Skeletal muscle satellite cell (primary cell): ENCODE measurements at regions not wholly inside any gene's neighbourhood (a gene's known extent, or its start where the extent isn't known, plus 50 kb on each side); places are given as distances from the start of the nearest gene placed in this dataset.

Experiments used
- H3K27me3 ChIP-seq: 2 replicates; pipeline ENCODE4 v1.7.0; 2013; ENCODE audit warnings: low read length; ENCODE audit not compliant: control insufficient read depth, insufficient read depth
- H3K36me3 ChIP-seq: 2 replicates; pipeline ENCODE4 v1.7.0; 2013; ENCODE audit warnings: mild to moderate bottlenecking, control low read depth, low read length; ENCODE audit not compliant: insufficient read depth
- H3K4me1 ChIP-seq: 2 replicates; pipeline ENCODE4 v1.7.0; 2013; ENCODE audit warnings: low read length; ENCODE audit not compliant: control insufficient read depth, insufficient read depth
- H3K4me2 ChIP-seq: 2 replicates; pipeline ENCODE4 v1.7.0; 2013; ENCODE audit warnings: mild to moderate bottlenecking, low read length
- H3K4me3 ChIP-seq: 2 replicates; pipeline ENCODE4 v1.7.0; 2013; ENCODE audit warnings: low read length
- H3K9ac ChIP-seq: 2 replicates; pipeline ENCODE4 v1.7.0; 2013; ENCODE audit warnings: mild to moderate bottlenecking, low read depth, low read length, moderate library complexity
- H3K9me3 ChIP-seq: replicated peaks from 2 replicates; pipeline ENCODE4 v1.7.0; 2013; ENCODE audit warnings: mild to moderate bottlenecking, control low read depth, low read length

- Histone ChIP-seq H3K4me3 (no peak overlapping the region), H3K27me3 (no peaks in the 10 kb centered on the region), H3K4me2 (no peak overlapping the region), H3K4me1 (no peaks in the 10 kb centered on the region), H3K9ac (no peak overlapping the region), H3K36me3 (no peaks in the 10 kb centered on the region), H3K9me3 (no peaks in the 10 kb centered on the region)
These were observed 158.8 kb upstream of the GADL1 start for GRCh38 chr3:31053299-31053698.

GRCh38 chr3:31054032-31054431 is 159.6 kb upstream of the GADL1 start:
- Histone ChIP-seq H3K4me3 (no peak overlapping the region), H3K4me1 (no peaks in the 10 kb centered on the region)

GRCh38 chr3:31055757-31056156 is 161.3 kb upstream of the GADL1 start:
- no peaks in the 10 kb centered on the region for H3K36me3 ChIP-seq
- H3K4me1 ChIP-seq: no peaks in the 10 kb centered on the region
- H3K9ac ChIP-seq: no peak overlapping the region
- no peaks in the 10 kb centered on the region for H3K27me3 ChIP-seq
- no peaks in the 10 kb centered on the region for H3K9me3 ChIP-seq
- H3K4me3 ChIP-seq: no peak overlapping the region
- H3K4me2 ChIP-seq: no peak overlapping the region

More at GRCh38 chr3:31054032-31054431, 159.6 kb upstream of the GADL1 start:
- no peak overlapping the region for H3K4me2 ChIP-seq
- H3K9me3 ChIP-seq: no peaks in the 10 kb centered on the region
- H3K36me3 ChIP-seq: no peaks in the 10 kb centered on the region
- H3K27me3 ChIP-seq: no peaks in the 10 kb centered on the region
- no peak overlapping the region for H3K9ac ChIP-seq

DNA sequence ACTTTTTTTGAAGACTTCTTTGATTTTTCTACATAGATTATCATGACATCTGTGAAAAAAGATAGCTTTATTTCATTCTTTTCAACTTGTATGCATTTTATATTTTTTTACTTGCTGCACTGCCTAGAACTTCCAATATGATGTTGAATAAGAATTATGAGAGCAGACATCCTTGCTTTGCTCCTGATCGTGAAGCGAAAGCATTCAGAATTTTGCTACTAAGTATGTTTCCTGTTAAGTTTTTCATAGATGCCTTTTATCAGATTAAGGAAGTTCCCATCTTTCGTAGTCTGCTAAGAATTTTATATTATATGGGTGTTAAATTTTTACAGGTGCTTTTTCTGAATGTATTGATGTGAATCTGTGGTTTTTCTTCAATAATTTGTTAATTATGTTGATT is 163.4 kb upstream of the GADL1 start:
- Histone ChIP-seq H3K4me3 (no peak overlapping the region), H3K4me1 (no peaks in the 10 kb centered on the region), H3K9ac (no peak overlapping the region), H3K27me3 (no peaks in the 10 kb centered on the region), H3K4me2 (no peak overlapping the region), H3K36me3 (no peaks in the 10 kb centered on the region), H3K9me3 (no peaks in the 10 kb centered on the region)

- Histone ChIP-seq H3K4me2 (no peak overlapping the region), H3K9me3 (no peaks in the 10 kb centered on the region), H3K4me3 (no peak overlapping the region), H3K4me1 (peaks cover 15% of the 10 kb centered on the region), H3K27me3 (no peaks in the 10 kb centered on the region), H3K9ac (no peak overlapping the region), H3K36me3 (no peaks in the 10 kb centered on the region)
These were observed 169.6 kb upstream of the GADL1 start for GRCh38 chr3:31064021-31064420.

- no peak overlapping the region for H3K4me2 ChIP-seq
- peaks cover 15% of the 10 kb centered on the region for H3K4me1 ChIP-seq
- H3K27me3 ChIP-seq: no peaks in the 10 kb centered on the region
- H3K9me3 ChIP-seq: no peaks in the 10 kb centered on the region
- H3K36me3 ChIP-seq: no peaks in the 10 kb centered on the region
- no peak overlapping the region for H3K4me3 ChIP-seq
- no peak overlapping the region for H3K9ac ChIP-seq
These were observed 171.3 kb upstream of the GADL1 start for GRCh38 chr3:31065765-31066164.

DNA sequence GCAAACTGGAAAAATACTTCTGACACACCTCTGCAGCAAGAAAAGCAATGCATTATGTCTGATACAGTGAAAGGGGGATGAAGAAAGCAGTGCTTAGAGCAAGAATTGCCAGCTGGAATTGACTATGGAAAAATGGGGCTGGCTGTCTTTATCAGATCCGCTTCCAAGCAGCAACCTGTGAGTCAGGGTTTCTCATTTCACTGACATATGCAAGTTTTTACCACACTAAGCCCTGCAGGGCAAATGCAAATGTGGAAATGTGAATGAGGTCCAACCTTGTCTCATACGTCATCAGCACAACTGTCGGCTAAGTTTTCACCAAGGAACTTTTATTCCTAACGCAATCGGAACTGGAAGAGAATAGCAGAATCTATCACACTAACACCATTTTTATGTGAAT is 172.5 kb upstream of the GADL1 start:
- no peaks in the 10 kb centered on the region for H3K9me3 ChIP-seq
- peaks cover 15% of the 10 kb centered on the region for H3K4me1 ChIP-seq
- peak overlapping the region; percentile 32 for H3K4me2 ChIP-seq
- no peak overlapping the region for H3K9ac ChIP-seq
- no peak overlapping the region for H3K4me3 ChIP-seq
- H3K36me3 ChIP-seq: no peaks in the 10 kb centered on the region
- H3K27me3 ChIP-seq: no peaks in the 10 kb centered on the region

DNA sequence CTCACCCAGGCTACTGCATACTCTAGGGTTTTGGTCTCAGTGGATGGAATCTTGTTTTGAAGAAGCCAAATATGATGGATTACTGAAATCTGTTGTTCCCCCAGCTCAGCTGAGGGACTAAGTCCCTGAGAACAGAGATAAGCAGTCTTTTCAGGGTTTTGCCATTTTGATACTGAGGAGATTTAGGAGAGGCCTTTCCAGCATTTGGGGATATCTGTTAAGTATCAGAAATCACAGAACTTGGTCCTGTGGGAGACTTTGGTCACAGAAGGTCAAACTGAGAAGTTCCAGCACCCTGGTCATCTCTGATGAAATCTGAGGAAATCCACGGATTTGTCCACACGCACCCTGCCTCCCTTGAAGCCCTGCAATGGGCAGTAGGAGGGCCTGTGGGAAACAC is 181.0 kb upstream of the GADL1 start:
- H3K36me3 ChIP-seq: no peaks in the 10 kb centered on the region
- H3K4me3 ChIP-seq: no peak overlapping the region
- no peak overlapping the region for H3K4me2 ChIP-seq
- H3K4me1 ChIP-seq: peaks cover 19% of the 10 kb centered on the region
- H3K9ac ChIP-seq: no peak overlapping the region
- no peaks in the 10 kb centered on the region for H3K9me3 ChIP-seq
- H3K27me3 ChIP-seq: no peaks in the 10 kb centered on the region

DNA sequence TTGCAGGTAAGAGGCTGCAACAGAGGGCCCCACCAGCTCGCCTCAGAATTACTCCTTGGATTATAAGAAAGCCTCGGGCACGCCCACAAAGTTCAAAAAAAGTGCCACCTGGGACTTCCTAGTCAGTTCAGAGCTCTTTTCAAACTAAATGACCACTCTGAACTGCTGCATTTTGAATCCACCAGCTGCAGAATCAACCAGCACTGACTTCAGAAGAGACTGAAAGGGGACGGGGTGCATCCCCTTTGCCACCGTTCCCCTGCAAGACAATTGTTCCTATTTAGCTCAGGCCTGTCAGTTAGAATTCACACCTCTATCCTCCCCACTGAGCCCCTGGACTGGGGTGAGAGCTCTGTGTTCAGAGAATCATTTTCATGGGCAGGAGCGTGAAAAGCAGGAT is 181.4 kb upstream of the GADL1 start:
- no peak overlapping the region for H3K4me3 ChIP-seq
- no peaks in the 10 kb centered on the region for H3K9me3 ChIP-seq
- no peak overlapping the region for H3K4me2 ChIP-seq
- H3K4me1 ChIP-seq: peaks cover 19% of the 10 kb centered on the region
- H3K27me3 ChIP-seq: no peaks in the 10 kb centered on the region
- no peak overlapping the region for H3K9ac ChIP-seq
- no peaks in the 10 kb centered on the region for H3K36me3 ChIP-seq

- H3K27me3 ChIP-seq: no peaks in the 10 kb centered on the region
- no peaks in the 10 kb centered on the region for H3K9me3 ChIP-seq
- H3K9ac ChIP-seq: no peak overlapping the region
- peak overlapping the region; percentile 24 for H3K4me2 ChIP-seq
- no peak overlapping the region for H3K4me3 ChIP-seq
- peaks cover 19% of the 10 kb centered on the region for H3K4me1 ChIP-seq
- H3K36me3 ChIP-seq: no peaks in the 10 kb centered on the region
These were observed 182.7 kb upstream of the GADL1 start for GRCh38 chr3:31077021-31077601.

DNA sequence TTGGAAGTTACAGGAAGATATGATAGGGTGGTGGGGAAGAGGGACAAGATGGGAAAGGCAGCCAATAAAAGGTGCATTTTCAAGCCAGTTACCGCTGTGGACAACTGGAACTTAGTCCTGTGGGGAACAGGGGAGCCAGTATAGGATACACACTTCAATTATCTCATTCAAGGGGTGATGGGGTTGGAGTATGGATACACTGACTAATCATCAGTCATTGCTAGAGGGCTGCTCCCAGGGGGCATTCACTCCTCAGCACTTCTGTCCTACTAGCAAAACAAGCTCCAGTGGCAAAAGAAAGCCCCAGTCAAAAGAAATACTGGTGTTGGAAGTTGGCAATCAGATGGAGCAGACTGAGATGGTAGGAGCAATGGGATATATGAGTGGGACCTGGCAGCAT is 183.4 kb upstream of the GADL1 start:
- Histone ChIP-seq H3K27me3 (no peaks in the 10 kb centered on the region), H3K4me1 (peaks cover 19% of the 10 kb centered on the region), H3K4me2 (no peak overlapping the region), H3K36me3 (no peaks in the 10 kb centered on the region), H3K9me3 (no peaks in the 10 kb centered on the region), H3K4me3 (no peak overlapping the region), H3K9ac (no peak overlapping the region)

DNA sequence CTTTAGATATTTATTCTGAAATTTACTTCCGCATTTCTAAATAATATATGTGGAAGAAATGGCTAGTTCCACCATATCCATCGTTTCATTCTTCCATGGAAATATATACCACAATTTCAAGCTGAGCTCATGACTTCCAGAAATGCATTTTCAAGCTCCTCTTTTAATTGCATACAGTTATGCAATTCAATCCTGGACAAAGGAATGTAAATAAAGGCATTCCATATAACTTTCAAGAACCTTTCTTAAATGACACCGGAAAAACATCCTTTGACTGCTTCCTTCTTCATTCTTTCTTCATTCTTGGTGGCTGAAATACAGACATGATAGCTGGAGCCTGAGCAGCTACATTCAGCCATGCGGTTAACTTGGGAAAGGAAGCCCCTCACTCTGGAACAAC is 185.2 kb upstream of the GADL1 start:
- Histone ChIP-seq H3K27me3 (no peaks in the 10 kb centered on the region), H3K4me1 (peaks cover 19% of the 10 kb centered on the region), H3K36me3 (no peaks in the 10 kb centered on the region), H3K4me3 (no peak overlapping the region), H3K9ac (no peak overlapping the region), H3K4me2 (no peak overlapping the region), H3K9me3 (no peaks in the 10 kb centered on the region)
